ENCODE measurements at regions not wholly inside any gene's neighbourhood (a gene's known extent, or its start where the extent isn't known, plus 50 kb on each side); places are given as distances from the start of the nearest gene placed in this dataset.
"Not testable (repeated sequence)": the region's sequence is repeated elsewhere in the genome, so short reads cannot be mapped to it uniquely, and the experiment has no call there.

DNA sequence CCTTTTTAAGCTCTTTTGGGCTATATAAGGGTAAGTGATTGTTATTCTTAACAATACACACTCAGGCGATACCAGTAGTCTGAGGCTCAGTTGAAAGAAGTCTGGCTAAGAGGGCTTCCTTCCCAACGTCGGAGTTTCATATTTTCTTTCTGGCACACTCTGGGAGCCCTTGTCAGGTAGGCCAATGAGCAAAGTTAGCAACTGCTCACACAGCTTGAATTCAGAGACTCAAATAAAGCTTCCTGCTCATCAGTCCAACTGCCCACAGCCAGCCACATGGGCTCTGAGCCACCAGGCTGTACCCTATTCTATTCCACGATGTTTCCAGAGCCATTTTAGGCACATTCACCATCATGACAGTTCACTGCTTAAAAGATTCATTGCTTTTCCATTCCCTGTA, 155.1 kb upstream of the TBL1XR1 start:
- H3K27ac ChIP-seq, result no peak overlapping the region
- no peaks in the 10 kb centered on the region for H3K36me3 ChIP-seq (replicated peaks in 1 of 2)
- TF ChIP-seq POLR2A (IDR thresholded peaks at IDR 0.05), result no peak
- TF ChIP-seq, protein P1, sequence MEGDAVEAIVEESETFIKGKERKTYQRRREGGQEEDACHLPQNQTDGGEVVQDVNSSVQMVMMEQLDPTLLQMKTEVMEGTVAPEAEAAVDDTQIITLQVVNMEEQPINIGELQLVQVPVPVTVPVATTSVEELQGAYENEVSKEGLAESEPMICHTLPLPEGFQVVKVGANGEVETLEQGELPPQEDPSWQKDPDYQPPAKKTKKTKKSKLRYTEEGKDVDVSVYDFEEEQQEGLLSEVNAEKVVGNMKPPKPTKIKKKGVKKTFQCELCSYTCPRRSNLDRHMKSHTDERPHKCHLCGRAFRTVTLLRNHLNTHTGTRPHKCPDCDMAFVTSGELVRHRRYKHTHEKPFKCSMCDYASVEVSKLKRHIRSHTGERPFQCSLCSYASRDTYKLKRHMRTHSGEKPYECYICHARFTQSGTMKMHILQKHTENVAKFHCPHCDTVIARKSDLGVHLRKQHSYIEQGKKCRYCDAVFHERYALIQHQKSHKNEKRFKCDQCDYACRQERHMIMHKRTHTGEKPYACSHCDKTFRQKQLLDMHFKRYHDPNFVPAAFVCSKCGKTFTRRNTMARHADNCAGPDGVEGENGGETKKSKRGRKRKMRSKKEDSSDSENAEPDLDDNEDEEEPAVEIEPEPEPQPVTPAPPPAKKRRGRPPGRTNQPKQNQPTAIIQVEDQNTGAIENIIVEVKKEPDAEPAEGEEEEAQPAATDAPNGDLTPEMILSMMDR (IDR thresholded peaks at IDR 0.05), result no peak
- no peak for DNase-seq
- H3K4me1 ChIP-seq (replicated peaks in 1 of 2), result peaks cover 10 to 11% of the 10 kb centered on the region in 2 donors
- intact Hi-C loops (cut with DNase I), result loop anchor here in 1 of 2 donors (10.0 kb wide), 1 partner anchor 288 kb away; no protein-coding TSS in a partner anchor
- H3K4me3 ChIP-seq, result no peak overlapping the region
- 89 to 96% (median 94%) methylated on average over 4 of the region's 4 CpGs for WGBS, 4 donors
- H3K9me3 ChIP-seq (replicated peaks in 1 of 3), result no peaks in the 10 kb centered on the region
- no peaks in the 10 kb centered on the region for H3K27me3 ChIP-seq

DNA sequence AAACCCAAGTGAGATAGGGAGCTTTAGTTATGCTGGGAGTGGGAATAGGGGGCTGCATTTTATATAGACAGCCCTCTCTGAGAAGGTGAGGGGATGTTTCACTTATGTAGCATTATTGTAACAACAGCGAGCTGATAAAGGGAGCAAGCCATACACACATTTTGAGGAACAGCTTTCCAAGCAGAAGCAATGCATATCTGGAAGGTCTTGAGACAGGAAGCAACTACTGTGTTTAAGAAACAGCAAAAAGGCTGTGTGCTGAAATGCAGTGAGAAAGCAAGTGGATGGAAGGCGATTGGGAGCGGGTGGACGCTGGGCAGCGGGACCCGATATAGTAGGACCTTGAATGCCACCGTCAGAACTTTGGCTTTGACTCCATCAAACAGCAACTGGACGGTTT, 155.9 kb upstream of the TBL1XR1 start:
- Histone ChIP-seq H3K4me3 (no peak overlapping the region), H3K9me3 (replicated peaks in 1 of 3) (no peaks in the 10 kb centered on the region), H3K36me3 (replicated peaks in 1 of 2) (no peaks in the 10 kb centered on the region), H3K27me3 (no peaks in the 10 kb centered on the region), H3K4me1 (replicated peaks in 1 of 2) (peaks cover 17 to 18% of the 10 kb centered on the region in 2 donors), H3K27ac (no peak overlapping the region)
- intact Hi-C loops (cut with DNase I), result loop anchor here in 1 of 2 donors (10.0 kb wide), 1 partner anchor 288 kb away; no protein-coding TSS in a partner anchor
- WGBS, 4 donors, result 78 to 88% (median 84%) methylated on average over 8 of the region's 8 CpGs
- no peak for TF ChIP-seq POLR2A (IDR thresholded peaks at IDR 0.05)
- TF ChIP-seq, protein P1 (IDR thresholded peaks at IDR 0.05), result no peak
- DNase-seq, result no peak

DNA sequence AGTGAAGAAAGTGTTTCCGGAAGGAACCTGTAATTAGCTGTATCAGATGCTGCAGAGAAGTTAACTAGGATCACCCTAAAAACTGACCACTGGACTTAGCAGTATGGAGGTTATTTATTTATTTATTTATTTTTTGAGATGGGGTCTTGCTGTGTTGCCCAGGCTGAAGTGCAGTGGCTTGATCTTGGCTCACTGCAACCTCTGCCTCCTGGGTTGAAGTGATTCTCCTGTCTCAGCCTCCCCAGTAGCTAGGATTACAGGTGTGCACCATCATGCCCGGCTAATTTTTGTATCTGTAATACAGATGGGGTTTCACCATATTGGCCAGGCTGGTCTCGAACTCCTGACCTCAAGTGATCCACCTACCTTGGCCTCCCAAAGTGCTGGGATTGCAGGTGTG, 156.6 kb upstream of the TBL1XR1 start:
- H3K27me3 ChIP-seq; H3K27ac ChIP-seq; DNase-seq; H3K9me3 ChIP-seq (replicated peaks in 1 of 3); H3K36me3 ChIP-seq (replicated peaks in 1 of 2); H3K4me3 ChIP-seq: not testable (repeated sequence)
- intact Hi-C loops (cut with DNase I), result loop anchor here in 1 of 2 donors (10.0 kb wide), 1 partner anchor 289 kb away; no protein-coding TSS in a partner anchor
- H3K4me1 ChIP-seq (replicated peaks in 1 of 2), result peaks cover 23 to 26% of the 10 kb centered on the region in 2 donors
- WGBS, 4 donors, result 96 to 99% (median 97%) methylated on average over 3 of the region's 3 CpGs

DNA sequence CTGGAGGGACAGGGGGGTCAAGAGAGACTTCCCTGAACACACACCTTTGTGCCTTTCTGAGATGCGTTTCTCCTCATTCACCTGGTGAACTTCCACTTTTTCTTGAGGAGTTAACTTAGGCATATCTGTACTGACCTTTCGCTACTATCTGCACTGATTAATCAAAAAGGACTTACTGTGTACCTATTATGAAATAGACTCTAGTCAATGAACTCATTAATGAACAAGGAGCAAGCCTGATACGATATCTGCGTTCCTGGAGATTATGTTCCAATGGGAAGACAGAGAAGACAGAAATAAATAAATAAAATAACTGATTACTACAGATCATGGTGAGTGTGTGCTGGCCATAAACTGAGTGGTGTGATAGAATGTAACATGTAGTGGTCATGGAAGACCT, 157.2 kb upstream of the TBL1XR1 start:
- no peak for DNase-seq
- Histone ChIP-seq H3K36me3 (replicated peaks in 1 of 2) (no peaks in the 10 kb centered on the region), H3K4me1 (replicated peaks in 1 of 2) (peaks cover 29 to 32% of the 10 kb centered on the region in 2 donors), H3K4me3 (no peak overlapping the region), H3K27ac (no peak overlapping the region), H3K9me3 (replicated peaks in 1 of 3) (no peaks in the 10 kb centered on the region), H3K27me3 (no peaks in the 10 kb centered on the region)
- intact Hi-C loops (cut with DNase I), result loop anchor here in 1 of 2 donors (10.0 kb wide), 1 partner anchor 290 kb away; no protein-coding TSS in a partner anchor
- WGBS, 4 donors, result 73 to 96% (median 88%) methylated on average over 4 of the region's 4 CpGs
- TF ChIP-seq, protein P1 (IDR thresholded peaks at IDR 0.05), result no peak
- no peak for TF ChIP-seq POLR2A (IDR thresholded peaks at IDR 0.05)

DNA sequence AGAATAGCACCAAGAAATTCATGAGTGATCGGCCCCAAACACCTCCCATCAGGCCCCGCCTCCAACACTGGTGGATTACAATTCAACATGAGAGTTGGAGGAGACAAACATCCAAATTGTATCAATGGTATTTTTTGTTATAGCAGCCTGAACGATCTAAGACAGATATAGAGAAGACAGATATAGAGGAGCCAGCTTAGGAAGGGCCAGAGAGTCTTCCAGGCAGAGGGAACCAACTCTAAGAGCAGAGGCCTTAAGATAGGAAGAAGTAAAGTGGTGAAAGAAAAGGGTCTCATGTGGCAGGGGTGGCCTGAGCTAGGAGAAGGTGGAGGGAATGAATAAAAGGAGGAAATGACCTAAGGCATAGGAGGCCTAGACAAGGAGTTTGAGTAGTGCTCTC, 158.8 kb upstream of the TBL1XR1 start:
- no peak for TF ChIP-seq POLR2A (IDR thresholded peaks at IDR 0.05)
- TF ChIP-seq, protein P1 (IDR thresholded peaks at IDR 0.05), result no peak
- Histone ChIP-seq H3K9me3 (replicated peaks in 1 of 3) (no peaks in the 10 kb centered on the region), H3K4me3 (no peak overlapping the region), H3K36me3 (replicated peaks in 1 of 2) (no peaks in the 10 kb centered on the region), H3K27me3 (no peaks in the 10 kb centered on the region), H3K27ac (peak overlapping the region in 3 of 5 donors; percentile 91 to 96 (median 95)), H3K4me1 (replicated peaks in 1 of 2) (peaks cover 37 to 41% of the 10 kb centered on the region in 2 donors)
- DNase-seq, result no peak
- intact Hi-C loops (cut with DNase I), result loop anchor here (5.0 to 10.0 kb wide), 2 partner anchors 159 to 291 kb away; partner anchors contain the start of gene TBL1XR1 (in 2 of the 2)
- 93 to 100% (median 98%) methylated on average over 3 of the region's 3 CpGs for WGBS, 4 donors

Data from adrenal gland (tissue), 9 donors.